Fibroblast of mammary gland (primary cell): ENCODE measurements at regions not wholly inside any gene's neighbourhood (a gene's known extent, or its start where the extent isn't known, plus 50 kb on each side); places are given as distances from the start of the nearest gene placed in this dataset.
"Not testable (repeated sequence)": the region's sequence is repeated elsewhere in the genome, so short reads cannot be mapped to it uniquely, and the experiment has no call there.

Experiments
- DNase-seq: peaks from one replicate; pipeline ENCODE4 v3.0.0-alpha.2; 2010; ENCODE audit warnings: low read depth
- H3K4me3 ChIP-seq: 2 replicates; pipeline ENCODE4 v1.5.1; 2011; ENCODE audit warnings: low read depth, mild to moderate bottlenecking, low read length, moderate library complexity; ENCODE audit not compliant: control insufficient read depth
- TF ChIP-seq, protein P1 (sequence below): conservative IDR thresholded peaks from 2 replicates; pipeline ENCODE4 v1.5.1; 2011; ENCODE audit warnings: low read depth, low read length, inconsistent platforms; ENCODE audit not compliant: control insufficient read depth, insufficient read depth

- DNase-seq, result peak; percentile 36
- H3K4me3 ChIP-seq, result no peak overlapping the region
- TF ChIP-seq, protein P1, sequence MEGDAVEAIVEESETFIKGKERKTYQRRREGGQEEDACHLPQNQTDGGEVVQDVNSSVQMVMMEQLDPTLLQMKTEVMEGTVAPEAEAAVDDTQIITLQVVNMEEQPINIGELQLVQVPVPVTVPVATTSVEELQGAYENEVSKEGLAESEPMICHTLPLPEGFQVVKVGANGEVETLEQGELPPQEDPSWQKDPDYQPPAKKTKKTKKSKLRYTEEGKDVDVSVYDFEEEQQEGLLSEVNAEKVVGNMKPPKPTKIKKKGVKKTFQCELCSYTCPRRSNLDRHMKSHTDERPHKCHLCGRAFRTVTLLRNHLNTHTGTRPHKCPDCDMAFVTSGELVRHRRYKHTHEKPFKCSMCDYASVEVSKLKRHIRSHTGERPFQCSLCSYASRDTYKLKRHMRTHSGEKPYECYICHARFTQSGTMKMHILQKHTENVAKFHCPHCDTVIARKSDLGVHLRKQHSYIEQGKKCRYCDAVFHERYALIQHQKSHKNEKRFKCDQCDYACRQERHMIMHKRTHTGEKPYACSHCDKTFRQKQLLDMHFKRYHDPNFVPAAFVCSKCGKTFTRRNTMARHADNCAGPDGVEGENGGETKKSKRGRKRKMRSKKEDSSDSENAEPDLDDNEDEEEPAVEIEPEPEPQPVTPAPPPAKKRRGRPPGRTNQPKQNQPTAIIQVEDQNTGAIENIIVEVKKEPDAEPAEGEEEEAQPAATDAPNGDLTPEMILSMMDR, result no peak
These were observed 264.1 kb upstream of the PRKD1 start for GRCh38 chr14:30191639-30192279.

DNA sequence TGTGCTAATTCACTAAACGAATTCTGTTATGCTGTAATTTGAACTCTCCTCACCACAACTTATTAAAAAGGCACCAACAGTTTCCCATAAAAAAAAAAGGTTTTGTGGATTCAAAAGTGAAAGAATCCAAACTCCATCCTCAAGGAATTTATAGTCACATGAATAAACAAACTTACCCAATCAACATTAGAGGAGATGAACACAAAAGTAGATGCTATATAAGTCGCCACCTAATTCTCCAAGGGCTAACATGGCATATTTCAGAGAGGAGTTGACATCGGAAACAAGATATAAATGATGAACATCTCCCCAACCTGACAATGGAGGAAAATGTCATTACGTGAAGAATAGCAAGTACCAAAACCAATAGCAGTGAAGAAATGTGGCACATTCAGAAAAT lies 265.5 kb upstream of the PRKD1 start:
- DNase-seq, result no peak
- no peak overlapping the region for H3K4me3 ChIP-seq
- TF ChIP-seq, protein P1, result no peak

DNA sequence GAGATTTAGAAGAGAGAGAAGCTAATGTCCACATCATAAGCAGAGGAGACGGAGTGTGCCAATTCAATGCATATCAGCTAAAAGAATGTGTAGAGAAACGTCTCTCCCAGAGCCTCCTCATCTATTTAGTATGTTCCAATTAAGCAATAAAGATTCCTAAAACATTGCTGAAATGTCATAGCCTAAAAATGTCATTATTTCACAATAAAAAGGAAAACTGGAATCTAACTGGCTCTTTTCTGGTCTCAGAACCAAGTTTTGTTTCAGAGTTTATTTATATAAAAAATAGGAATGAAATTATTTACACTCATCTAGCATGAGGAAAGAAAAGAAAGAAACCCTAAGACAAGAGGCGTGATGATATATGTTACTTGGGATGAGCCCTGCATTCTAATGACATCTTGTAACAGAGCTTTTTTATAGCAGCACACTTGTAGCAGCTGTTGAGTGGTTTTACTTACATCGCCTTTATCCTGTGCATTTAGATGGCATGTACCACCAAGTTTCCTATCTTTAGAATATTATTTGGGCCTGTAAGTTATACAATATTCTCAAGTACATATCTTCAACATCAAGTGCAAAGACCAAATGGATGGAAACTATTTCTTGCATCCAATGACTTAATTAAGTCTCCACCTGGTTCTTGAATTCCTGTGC lies 266.3 kb upstream of the PRKD1 start:
- TF ChIP-seq, protein P1, result no peak
- H3K4me3 ChIP-seq, result no peak overlapping the region
- peak; percentile 95 for DNase-seq

DNA sequence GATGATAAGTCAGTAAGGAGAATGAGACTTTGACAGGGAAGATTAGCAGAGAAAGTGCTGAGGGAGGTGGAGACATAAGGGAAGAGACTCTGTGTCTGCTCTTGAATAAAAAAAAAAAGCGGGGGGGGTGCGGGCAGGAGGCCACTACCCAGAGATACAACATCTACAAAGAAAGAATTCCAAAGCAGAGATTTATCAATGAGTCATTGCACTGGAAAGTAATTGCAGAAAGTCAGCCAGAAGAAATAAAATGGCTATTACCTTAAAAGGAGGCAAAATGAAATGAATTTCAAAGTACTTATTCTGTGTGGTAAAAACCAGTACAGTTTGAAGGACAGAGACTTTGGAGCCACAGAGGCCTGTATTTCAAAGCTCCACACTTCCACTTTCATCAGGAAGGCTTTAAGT lies 267.1 kb upstream of the PRKD1 start:
- TF ChIP-seq, protein P1, result no peak
- H3K4me3 ChIP-seq, result peak overlapping the region; percentile 27
- peak; percentile 90 for DNase-seq

GRCh38 chr14:30195941-30196340 lies 268.3 kb upstream of the PRKD1 start:
- TF ChIP-seq, protein P1, result no peak
- no peak overlapping the region for H3K4me3 ChIP-seq

GRCh38 chr14:30196861-30197260 lies 269.2 kb upstream of the PRKD1 start:
- no peak overlapping the region for H3K4me3 ChIP-seq
- no peak for DNase-seq
- TF ChIP-seq, protein P1, result no peak

More at GRCh38 chr14:30195941-30196340, 268.3 kb upstream of the PRKD1 start:
- DNase-seq, result peak; percentile 71

- not testable (repeated sequence) for DNase-seq, H3K4me3 ChIP-seq
These were observed 271.1 kb upstream of the PRKD1 start for GRCh38 chr14:30198720-30199119.
